Mucosa of rectum (tissue), 2 donors: ENCODE measurements at regions not wholly inside any gene's neighbourhood (a gene's known extent, or its start where the extent isn't known, plus 50 kb on each side); places are given as distances from the start of the nearest gene placed in this dataset.
"Not testable (repeated sequence)": the region's sequence is repeated elsewhere in the genome, so short reads cannot be mapped to it uniquely, and the experiment has no call there.

ENCODE experiments used
- H3K27ac ChIP-seq, 2 donors: one replicate each; pipeline ENCODE4 v1.7.0; 2013; ENCODE audit warnings: inconsistent platforms in 2 of 2, low read depth in 2 of 2, low read length in 2 of 2
- H3K27me3 ChIP-seq, 2 donors: one replicate each; pipeline ENCODE4 v1.7.0; 2013; ENCODE audit warnings: low read length in 2 of 2; ENCODE audit not compliant: control insufficient read depth in 2 of 2, insufficient read depth in 2 of 2
- H3K36me3 ChIP-seq, 2 donors: one replicate each; pipeline ENCODE4 v1.7.0; 2013; ENCODE audit warnings: low read length in 2 of 2; ENCODE audit not compliant: control insufficient read depth in 2 of 2, insufficient read depth in 2 of 2
- H3K4me1 ChIP-seq, 2 donors: one replicate each; pipeline ENCODE4 v1.7.0; 2013; ENCODE audit warnings: low read length in 2 of 2, mild to moderate bottlenecking in 1 of 2; ENCODE audit not compliant: control insufficient read depth in 2 of 2, insufficient read depth in 2 of 2
- H3K4me3 ChIP-seq, 2 donors: one replicate each; pipeline ENCODE4 v1.7.0; 2013; ENCODE audit warnings: low read length in 2 of 2
- H3K9ac ChIP-seq, 2 donors: one replicate each; pipeline ENCODE4 v1.7.0; 2013; ENCODE audit warnings: low read length in 2 of 2, low read depth in 1 of 2, mild to moderate bottlenecking in 1 of 2
- H3K9me3 ChIP-seq, 2 donors: one replicate each; pipeline ENCODE4 v1.7.0; 2013; ENCODE audit warnings: low read length in 2 of 2; ENCODE audit not compliant: control insufficient read depth in 2 of 2
- donor health status: healthy.
- donor health status: Normal muscosa, but diverticular disease.

DNA sequence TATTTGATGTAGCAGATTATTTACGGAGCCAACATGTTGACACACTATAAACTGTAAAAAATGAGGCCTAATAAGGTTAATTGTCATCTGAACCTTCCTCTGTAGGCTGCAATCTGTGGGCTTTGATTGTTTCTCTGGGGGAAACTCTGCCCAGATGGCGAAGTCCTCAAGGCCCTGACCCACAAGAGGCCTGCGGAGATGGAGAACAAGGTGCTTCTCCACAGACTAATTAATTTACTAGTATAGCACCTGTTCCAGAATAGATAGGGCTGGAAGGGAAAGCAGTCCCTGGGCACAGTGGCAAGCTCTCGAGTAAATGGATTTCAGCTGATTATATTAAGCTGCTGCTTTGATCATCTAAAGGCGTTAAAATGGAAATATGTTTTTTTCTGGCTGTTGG is 338.8 kb upstream of the DNAJC19 start:
- Histone ChIP-seq H3K9ac (no peak overlapping the region), H3K9me3 (no peaks in the 10 kb centered on the region), H3K27ac (no peak overlapping the region), H3K4me1 (no peaks in the 10 kb centered on the region), H3K36me3 (no peaks in the 10 kb centered on the region), H3K4me3 (no peak overlapping the region), H3K27me3 (peaks cover 0 to 23% of the 10 kb centered on the region in 2 donors)

- H3K9ac ChIP-seq, result no peak overlapping the region
- no peak overlapping the region for H3K4me3 ChIP-seq
- no peaks in the 10 kb centered on the region for H3K9me3 ChIP-seq
- H3K4me1 ChIP-seq, result no peaks in the 10 kb centered on the region
- peaks cover 0 to 20% of the 10 kb centered on the region in 2 donors for H3K27me3 ChIP-seq
- H3K27ac ChIP-seq, result no peak overlapping the region
- H3K36me3 ChIP-seq, result no peaks in the 10 kb centered on the region
Observed at GRCh38 chr3:181327349-181327748, 337.8 kb upstream of the DNAJC19 start.

DNA sequence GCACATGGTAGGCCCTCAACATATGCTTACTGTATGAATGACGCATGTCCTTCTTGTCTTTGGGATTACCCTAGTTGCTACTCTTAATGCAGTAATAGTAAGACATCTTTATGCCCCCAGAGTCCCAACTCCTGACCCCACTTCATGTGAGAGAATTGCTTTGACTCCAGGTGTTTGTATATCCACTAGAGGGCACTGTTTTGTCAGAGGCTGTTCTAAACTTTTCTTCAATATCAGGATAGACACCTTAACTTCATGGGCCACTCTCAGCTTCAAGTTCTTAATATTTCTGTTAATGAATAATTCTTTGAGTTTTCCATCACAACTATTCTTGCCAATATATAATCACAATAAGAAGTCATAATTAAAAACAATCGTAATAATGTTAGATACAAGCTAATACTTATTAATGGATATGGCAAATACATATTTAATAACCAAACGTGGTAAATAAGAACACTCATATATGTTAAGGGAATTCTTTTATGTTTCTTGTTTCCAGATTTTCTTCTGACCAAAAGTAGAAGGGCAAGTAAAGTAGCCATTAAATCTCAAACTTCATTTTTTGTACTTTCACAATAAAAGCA is 337.2 kb upstream of the DNAJC19 start:
- Histone ChIP-seq H3K9me3 (no peaks in the 10 kb centered on the region), H3K36me3 (no peaks in the 10 kb centered on the region), H3K4me1 (no peaks in the 10 kb centered on the region), H3K4me3 (no peak overlapping the region), H3K9ac (no peak overlapping the region), H3K27me3 (peaks cover 0 to 19% of the 10 kb centered on the region in 2 donors), H3K27ac (no peak overlapping the region)

DNA sequence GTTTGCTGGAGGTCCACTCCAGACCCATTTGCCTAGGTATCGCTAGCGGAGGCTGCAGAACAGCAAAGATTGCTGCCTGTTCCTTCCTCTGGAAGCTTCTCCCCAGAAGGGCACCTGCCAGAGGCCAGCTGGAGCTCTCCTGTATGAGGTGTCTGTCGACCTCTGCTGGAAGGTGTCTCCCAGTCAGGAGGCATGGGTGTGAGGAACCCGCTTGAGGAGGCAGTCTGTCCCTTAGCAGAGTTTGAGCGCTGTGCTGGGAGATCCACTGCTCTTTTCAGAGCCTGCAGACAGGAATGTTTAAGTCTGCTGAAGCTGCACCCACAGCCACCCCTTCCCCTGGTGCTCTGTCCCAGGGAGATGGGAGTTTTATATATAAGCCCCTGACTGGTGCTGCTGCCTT is 335.0 kb upstream of the DNAJC19 start:
- not testable (repeated sequence) for H3K9me3 ChIP-seq, H3K36me3 ChIP-seq, H3K9ac ChIP-seq, H3K4me1 ChIP-seq, H3K27me3 ChIP-seq, H3K4me3 ChIP-seq, H3K27ac ChIP-seq

- Histone ChIP-seq H3K9ac (no peak overlapping the region), H3K27me3 (no peaks in the 10 kb centered on the region), H3K4me1 (no peaks in the 10 kb centered on the region), H3K4me3 (no peak overlapping the region), H3K9me3 (no peaks in the 10 kb centered on the region), H3K36me3 (no peaks in the 10 kb centered on the region), H3K27ac (no peak overlapping the region)
Observed at GRCh38 chr3:181318321-181318720, 328.8 kb upstream of the DNAJC19 start.

DNA sequence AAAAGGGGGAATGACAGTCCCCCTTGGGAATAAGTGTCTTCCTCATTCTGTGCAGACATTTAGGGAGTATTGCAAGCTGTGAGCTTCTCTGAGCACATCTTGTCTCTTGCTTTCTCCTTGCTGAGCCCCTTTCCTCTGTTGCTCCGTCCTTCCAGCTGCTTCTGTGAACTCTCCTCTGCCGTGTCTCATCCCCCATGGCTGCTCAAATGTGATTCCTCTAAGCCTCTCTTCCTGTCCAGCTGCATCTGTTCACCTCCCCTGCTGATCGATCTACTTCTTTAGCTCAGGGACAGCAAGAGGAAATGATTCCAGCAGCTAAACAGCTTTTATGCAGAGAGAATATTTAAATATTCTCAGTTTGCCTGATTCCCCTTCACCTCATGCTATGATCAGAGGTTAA is 328.0 kb upstream of the DNAJC19 start:
- no peaks in the 10 kb centered on the region for H3K27me3 ChIP-seq
- H3K36me3 ChIP-seq, result no peaks in the 10 kb centered on the region
- no peaks in the 10 kb centered on the region for H3K4me1 ChIP-seq
- H3K27ac ChIP-seq, result no peak overlapping the region
- no peak overlapping the region for H3K4me3 ChIP-seq
- no peak overlapping the region for H3K9ac ChIP-seq
- no peaks in the 10 kb centered on the region for H3K9me3 ChIP-seq

GRCh38 chr3:181316482-181316881 is 326.9 kb upstream of the DNAJC19 start:
- Histone ChIP-seq H3K9me3 (no peaks in the 10 kb centered on the region), H3K4me1 (no peaks in the 10 kb centered on the region), H3K4me3 (no peak overlapping the region), H3K9ac (no peak overlapping the region), H3K27me3 (no peaks in the 10 kb centered on the region), H3K36me3 (no peaks in the 10 kb centered on the region), H3K27ac (no peak overlapping the region)

GRCh38 chr3:181313335-181313734 is 323.8 kb upstream of the DNAJC19 start:
- Histone ChIP-seq H3K9ac (no peak overlapping the region), H3K4me3 (no peak overlapping the region), H3K27me3 (no peaks in the 10 kb centered on the region), H3K4me1 (no peaks in the 10 kb centered on the region), H3K27ac (no peak overlapping the region), H3K36me3 (no peaks in the 10 kb centered on the region), H3K9me3 (no peaks in the 10 kb centered on the region)

DNA sequence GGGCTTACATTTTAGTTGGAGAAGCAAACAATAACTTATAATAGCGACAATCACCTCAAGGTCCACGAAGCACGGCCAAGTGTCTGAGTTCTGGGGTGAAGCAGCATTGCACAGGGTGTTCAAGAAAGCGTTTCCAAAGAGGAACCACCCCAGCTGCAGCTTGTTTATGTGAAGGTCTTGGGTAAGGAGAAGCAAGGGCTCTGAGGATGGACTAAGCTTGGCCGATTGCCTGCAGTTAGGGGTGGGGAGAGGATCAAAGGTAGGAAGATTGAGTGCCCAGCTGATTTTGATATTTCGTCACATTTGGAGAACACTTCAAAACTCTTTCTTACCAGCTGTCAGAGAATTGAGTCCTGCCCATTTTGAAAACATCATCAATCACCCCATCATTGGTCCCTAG is 321.6 kb upstream of the DNAJC19 start:
- H3K4me1 ChIP-seq, result no peaks in the 10 kb centered on the region
- no peaks in the 10 kb centered on the region for H3K9me3 ChIP-seq
- H3K4me3 ChIP-seq, result no peak overlapping the region
- no peaks in the 10 kb centered on the region for H3K27me3 ChIP-seq
- no peaks in the 10 kb centered on the region for H3K36me3 ChIP-seq
- H3K9ac ChIP-seq, result no peak overlapping the region
- H3K27ac ChIP-seq, result no peak overlapping the region

- H3K4me1 ChIP-seq, result no peaks in the 10 kb centered on the region
- no peak overlapping the region for H3K27ac ChIP-seq
- no peaks in the 10 kb centered on the region for H3K27me3 ChIP-seq
- H3K9ac ChIP-seq, result no peak overlapping the region
- no peaks in the 10 kb centered on the region for H3K9me3 ChIP-seq
- H3K4me3 ChIP-seq, result no peak overlapping the region
- H3K36me3 ChIP-seq, result no peaks in the 10 kb centered on the region
Observed at GRCh38 chr3:181302960-181303359, 313.4 kb upstream of the DNAJC19 start.

DNA sequence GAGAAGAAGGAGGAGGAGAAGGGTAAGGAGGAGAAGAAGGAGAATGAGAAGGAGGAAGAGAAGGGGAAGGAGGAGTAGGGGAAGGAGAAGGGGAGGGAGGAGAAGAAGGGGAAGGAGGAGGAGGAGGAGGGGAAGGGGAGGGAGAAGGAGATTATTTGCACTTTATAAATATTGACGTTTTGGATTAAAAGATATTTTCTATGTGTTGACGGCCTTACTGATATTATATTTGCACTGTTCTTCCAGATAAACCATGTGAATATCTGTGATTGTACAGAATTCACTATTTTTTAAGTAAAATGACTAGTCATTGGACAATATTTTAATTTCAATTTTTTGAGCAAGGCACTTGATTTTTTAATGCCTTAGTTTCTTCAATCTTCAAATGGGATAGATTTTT is 310.5 kb upstream of the DNAJC19 start:
- H3K27ac ChIP-seq, result no peak overlapping the region

More for the DNA sequence above, 310.5 kb upstream of the DNAJC19 start:
- Histone ChIP-seq H3K9ac (no peak overlapping the region), H3K27me3 (no peaks in the 10 kb centered on the region), H3K4me1 (no peaks in the 10 kb centered on the region), H3K9me3 (no peaks in the 10 kb centered on the region), H3K4me3 (no peak overlapping the region), H3K36me3 (no peaks in the 10 kb centered on the region)
